ENCODE measurements at regions not wholly inside any gene's neighbourhood (a gene's known extent, or its start where the extent isn't known, plus 50 kb on each side); places are given as distances from the start of the nearest gene placed in this dataset.
"Not testable (repeated sequence)": the region's sequence is repeated elsewhere in the genome, so short reads cannot be mapped to it uniquely, and the experiment has no call there.

- Mint-ChIP-seq H3K4me3 (no peak overlapping the region), H3K27me3 (no peaks in the 10 kb centered on the region), H3K9me3 (no peaks in the 10 kb centered on the region), H3K4me1 (no peaks in the 10 kb centered on the region), H3K36me3 (ENCODE audit: low read depth) (no peaks in the 10 kb centered on the region), H3K27ac (no peak overlapping the region)
- DNase-seq = no peak
- POLR2A ChIA-PET = no interaction called here
- CTCF ChIA-PET = no interaction called here
These were observed 652.1 kb downstream of the CBLN4 start for GRCh38 chr20:55353206-55353605.

DNA sequence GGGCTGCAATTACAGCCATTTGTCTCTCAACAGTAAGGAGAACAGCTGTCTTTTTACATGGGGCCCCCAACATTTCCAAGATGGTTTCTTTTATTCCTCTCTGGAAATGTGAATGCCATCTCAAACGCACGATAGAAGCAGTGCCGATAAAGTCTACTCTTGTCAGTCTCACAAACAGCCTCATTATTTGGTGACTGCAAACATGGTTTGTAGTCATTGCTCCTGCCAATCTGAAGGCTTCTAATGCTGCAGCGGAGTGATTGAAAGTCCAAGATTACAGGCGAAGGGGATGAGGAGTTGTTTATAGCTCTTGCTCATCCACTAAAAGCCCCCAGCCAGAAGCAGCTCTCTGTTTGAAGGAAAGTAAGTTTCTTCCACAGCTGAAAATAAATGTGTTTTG is 657.1 kb downstream of the CBLN4 start:
- POLR2A ChIA-PET = no interaction called here
- Mint-ChIP-seq H3K36me3 (ENCODE audit: low read depth) (no peaks in the 10 kb centered on the region), H3K4me1 (no peaks in the 10 kb centered on the region), H3K27ac (no peak overlapping the region), H3K27me3 (no peaks in the 10 kb centered on the region), H3K4me3 (no peak overlapping the region), H3K9me3 (peaks cover 4% of the 10 kb centered on the region)
- CTCF ChIA-PET = no interaction called here
- no peak for DNase-seq

DNA sequence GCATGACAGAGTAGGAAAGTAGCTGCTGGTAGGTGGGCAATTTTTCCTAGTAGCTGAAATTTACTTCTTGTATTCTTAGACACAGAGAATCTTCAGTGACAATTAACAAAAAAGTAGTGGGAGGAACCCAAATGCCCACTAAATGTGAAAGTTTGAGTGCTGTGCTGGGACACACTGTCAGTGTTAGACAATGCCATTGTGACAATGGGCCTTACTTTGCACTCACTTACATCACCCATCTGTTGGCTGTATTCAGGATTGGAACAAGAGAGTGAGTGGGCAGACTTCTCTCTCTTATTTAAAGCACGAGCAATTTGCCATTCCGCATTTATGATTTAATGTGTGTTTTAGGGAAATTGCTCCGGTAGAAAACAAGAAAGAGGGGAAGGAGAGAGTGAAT is 662.5 kb downstream of the CBLN4 start:
- Mint-ChIP-seq H3K9me3 (peaks cover 4% of the 10 kb centered on the region), H3K36me3 (ENCODE audit: low read depth) (no peaks in the 10 kb centered on the region), H3K4me3 (no peak overlapping the region), H3K27me3 (no peaks in the 10 kb centered on the region), H3K4me1 (no peaks in the 10 kb centered on the region), H3K27ac (no peak overlapping the region)
- ChIA-PET CTCF (no interaction called here), POLR2A (no interaction called here)
- no peak for DNase-seq

DNA sequence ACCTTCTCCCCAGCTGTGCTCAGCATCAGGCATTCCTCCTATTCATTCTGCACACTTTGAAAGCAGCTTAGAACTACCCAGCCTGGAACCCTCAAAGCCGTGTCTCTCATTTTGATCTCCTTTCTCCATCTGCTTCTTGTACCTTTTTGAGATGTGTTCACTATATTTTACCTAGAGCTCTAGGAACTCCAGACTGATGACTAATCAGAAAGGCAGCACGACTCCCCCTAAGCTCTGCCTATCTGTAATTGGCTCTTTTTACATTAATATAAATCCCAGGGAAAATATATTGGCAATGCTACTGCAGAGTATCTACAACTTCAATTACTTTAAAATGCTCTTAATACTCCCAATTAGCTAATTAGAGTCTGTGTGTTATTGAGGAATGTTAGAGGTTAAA is 671.5 kb downstream of the CBLN4 start:
- no peak for DNase-seq
- Mint-ChIP-seq H3K4me3 (no peak overlapping the region), H3K36me3 (ENCODE audit: low read depth) (no peaks in the 10 kb centered on the region), H3K27me3 (no peaks in the 10 kb centered on the region), H3K9me3 (peaks cover 14% of the 10 kb centered on the region), H3K4me1 (no peaks in the 10 kb centered on the region), H3K27ac (no peak overlapping the region)
- CTCF ChIA-PET = interaction anchor here (0.6 kb wide), 1 partner anchor 54 kb away, joined by 4 read pairs; no protein-coding TSS in a partner anchor
- POLR2A ChIA-PET = no interaction called here

DNA sequence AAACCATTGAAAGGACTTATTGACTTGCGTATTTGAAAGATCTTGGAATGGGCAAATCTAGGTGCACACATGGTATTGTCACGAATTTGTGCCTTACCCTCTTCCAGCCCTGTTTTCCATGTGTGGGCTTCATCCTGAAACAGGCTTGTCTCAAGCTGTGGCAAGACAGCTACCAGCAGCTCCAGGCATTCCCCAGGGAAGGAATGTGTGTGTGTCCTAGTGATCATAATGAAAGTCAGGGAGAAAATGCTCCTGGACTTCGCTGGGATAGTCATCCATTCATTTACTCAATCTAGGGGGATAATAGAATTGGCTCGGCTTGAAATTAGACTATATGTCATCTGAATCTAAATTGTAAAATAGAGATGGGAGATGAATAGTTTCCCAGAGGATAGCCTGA is 676.2 kb downstream of the CBLN4 start:
- POLR2A ChIA-PET = no interaction called here
- H3K36me3 Mint-ChIP-seq (ENCODE audit: low read depth) = no peaks in the 10 kb centered on the region
- H3K4me1 Mint-ChIP-seq = no peaks in the 10 kb centered on the region
- peaks cover 22% of the 10 kb centered on the region for H3K9me3 Mint-ChIP-seq
- H3K4me3 Mint-ChIP-seq = no peak overlapping the region
- H3K27ac Mint-ChIP-seq = no peak overlapping the region
- DNase-seq = no peak
- CTCF ChIA-PET = no interaction called here
- no peaks in the 10 kb centered on the region for H3K27me3 Mint-ChIP-seq

- ChIA-PET CTCF (no interaction called here), POLR2A (no interaction called here)
- no peaks in the 10 kb centered on the region for H3K4me1 Mint-ChIP-seq
- H3K36me3 Mint-ChIP-seq (ENCODE audit: low read depth) = no peaks in the 10 kb centered on the region
- H3K27ac Mint-ChIP-seq = no peak overlapping the region
- DNase-seq = no peak
- H3K4me3 Mint-ChIP-seq = no peak overlapping the region
- peaks cover 7% of the 10 kb centered on the region for H3K9me3 Mint-ChIP-seq
- no peaks in the 10 kb centered on the region for H3K27me3 Mint-ChIP-seq
These were observed 682.6 kb downstream of the CBLN4 start for GRCh38 chr20:55322745-55323144.

- H3K36me3 Mint-ChIP-seq (ENCODE audit: low read depth) = no peaks in the 10 kb centered on the region
- H3K4me1 Mint-ChIP-seq = no peaks in the 10 kb centered on the region
- no peak overlapping the region for H3K27ac Mint-ChIP-seq
- CTCF ChIA-PET = no interaction called here
- peaks cover 14% of the 10 kb centered on the region for H3K9me3 Mint-ChIP-seq
- H3K27me3 Mint-ChIP-seq = no peaks in the 10 kb centered on the region
- DNase-seq = no peak
- POLR2A ChIA-PET = no interaction called here
- H3K4me3 Mint-ChIP-seq = no peak overlapping the region
These were observed 688.6 kb downstream of the CBLN4 start for GRCh38 chr20:55316753-55317152.

GRCh38 chr20:55310844-55311243 is 694.5 kb downstream of the CBLN4 start:
- POLR2A ChIA-PET = not testable (repeated sequence)

GRCh38 chr20:55291261-55291660 is 714.1 kb downstream of the CBLN4 start:
- no peak overlapping the region for H3K27ac Mint-ChIP-seq
- H3K36me3 Mint-ChIP-seq (ENCODE audit: low read depth) = no peaks in the 10 kb centered on the region
- no peaks in the 10 kb centered on the region for H3K27me3 Mint-ChIP-seq
- no peak for DNase-seq
- no peaks in the 10 kb centered on the region for H3K4me1 Mint-ChIP-seq
- ChIA-PET POLR2A (no interaction called here), CTCF (no interaction called here)
- H3K4me3 Mint-ChIP-seq = no peak overlapping the region
- peaks cover 6% of the 10 kb centered on the region for H3K9me3 Mint-ChIP-seq

More at GRCh38 chr20:55310844-55311243, 694.5 kb downstream of the CBLN4 start:
- CTCF ChIA-PET; H3K27me3 Mint-ChIP-seq; H3K27ac Mint-ChIP-seq; H3K4me1 Mint-ChIP-seq; H3K4me3 Mint-ChIP-seq; DNase-seq; H3K36me3 Mint-ChIP-seq (ENCODE audit: low read depth): not testable (repeated sequence)
- peaks cover 28% of the 10 kb centered on the region for H3K9me3 Mint-ChIP-seq

DNA sequence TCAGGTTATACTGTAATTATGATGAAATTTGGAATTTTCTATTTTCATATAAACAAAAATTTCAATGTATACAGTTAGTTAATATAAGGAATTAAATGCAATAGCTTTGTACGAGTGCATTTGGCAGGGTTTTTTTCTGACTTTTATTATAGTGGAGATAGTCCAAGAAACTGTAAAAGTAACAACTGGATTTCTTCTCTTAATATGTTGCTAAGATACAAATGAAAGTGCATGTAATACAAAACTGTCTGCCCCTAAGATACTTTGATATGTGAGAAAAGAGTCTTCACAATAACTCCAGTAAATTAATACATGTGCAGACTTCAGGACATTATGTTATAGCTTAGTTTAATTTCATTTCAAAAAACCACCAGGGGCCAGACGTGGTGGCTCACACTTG is 721.4 kb downstream of the CBLN4 start:
- POLR2A ChIA-PET = no interaction called here
- no peak overlapping the region for H3K4me3 Mint-ChIP-seq
- CTCF ChIA-PET = no interaction called here
- H3K9me3 Mint-ChIP-seq = peaks cover 9% of the 10 kb centered on the region
- H3K36me3 Mint-ChIP-seq (ENCODE audit: low read depth) = no peaks in the 10 kb centered on the region
- H3K4me1 Mint-ChIP-seq = no peaks in the 10 kb centered on the region
- no peak overlapping the region for H3K27ac Mint-ChIP-seq
- DNase-seq = no peak
- H3K27me3 Mint-ChIP-seq = no peaks in the 10 kb centered on the region

DNA sequence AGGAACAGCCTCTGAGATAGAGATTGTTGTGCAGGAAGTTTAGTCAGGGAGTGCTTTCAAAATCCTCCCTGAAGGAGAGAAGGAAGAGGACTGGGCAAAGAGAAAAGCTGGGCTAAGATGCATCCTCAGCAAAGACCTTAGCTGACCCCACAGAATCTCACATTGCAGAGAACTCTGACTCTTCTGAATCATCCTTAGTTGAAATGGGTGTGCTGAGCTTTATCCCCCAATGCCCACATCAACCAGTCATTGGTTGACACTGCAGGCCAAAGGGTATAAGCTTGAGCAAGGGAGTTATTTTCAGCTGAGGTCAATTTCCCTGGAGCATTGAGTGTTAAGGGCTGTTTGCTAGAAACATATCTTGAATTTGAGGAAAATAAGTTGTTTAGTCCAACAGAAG is 732.2 kb downstream of the CBLN4 start:
- Mint-ChIP-seq H3K4me1 (no peaks in the 10 kb centered on the region), H3K9me3 (no peaks in the 10 kb centered on the region), H3K36me3 (ENCODE audit: low read depth) (no peaks in the 10 kb centered on the region), H3K27me3 (no peaks in the 10 kb centered on the region), H3K4me3 (no peak overlapping the region), H3K27ac (no peak overlapping the region)
- CTCF ChIA-PET = no interaction called here
- POLR2A ChIA-PET = no interaction called here
- DNase-seq = no peak

DNA sequence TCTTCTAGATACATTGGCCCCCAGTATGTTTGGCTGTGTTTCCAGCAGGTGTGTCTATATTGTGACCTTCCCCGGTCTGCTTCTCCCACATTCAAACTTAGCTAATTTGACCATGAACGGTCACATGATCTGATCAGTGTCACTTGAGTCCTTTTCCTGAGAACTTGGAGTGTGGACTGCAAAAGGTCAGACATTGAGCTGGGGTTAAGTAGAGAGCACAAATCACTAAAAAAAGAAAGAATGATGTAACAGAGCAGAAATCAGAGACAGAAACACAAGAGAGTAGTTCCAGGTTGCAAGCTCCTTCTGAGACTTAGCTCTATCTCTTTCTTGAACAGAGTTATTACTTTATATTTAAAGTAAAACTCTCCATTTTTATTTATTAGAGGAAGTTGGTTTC is 733.9 kb downstream of the CBLN4 start:
- H3K27ac Mint-ChIP-seq = no peak overlapping the region
- no peaks in the 10 kb centered on the region for H3K27me3 Mint-ChIP-seq
- no peak for DNase-seq
- no peak overlapping the region for H3K4me3 Mint-ChIP-seq
- no peaks in the 10 kb centered on the region for H3K4me1 Mint-ChIP-seq
- no peaks in the 10 kb centered on the region for H3K36me3 Mint-ChIP-seq (ENCODE audit: low read depth)
- ChIA-PET POLR2A (no interaction called here), CTCF (no interaction called here)
- no peaks in the 10 kb centered on the region for H3K9me3 Mint-ChIP-seq

DNA sequence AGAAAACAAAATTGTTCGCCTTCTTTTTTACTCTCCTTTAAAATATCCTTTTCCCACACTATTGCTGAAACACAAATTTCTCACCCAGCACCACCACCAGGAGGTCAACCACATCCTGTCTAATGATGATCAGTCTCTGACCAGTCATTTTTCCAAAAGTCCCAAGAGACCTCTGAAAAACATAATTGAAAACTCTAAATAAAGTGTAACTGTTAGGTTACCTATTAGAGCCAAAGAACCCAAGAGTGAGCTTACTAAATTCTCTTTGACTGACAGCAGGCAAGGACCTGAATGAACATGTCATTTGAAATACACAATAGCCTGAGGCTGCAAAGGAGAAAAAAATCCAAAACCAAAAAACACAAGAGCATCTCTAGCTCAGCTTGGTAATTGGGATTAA is 735.4 kb downstream of the CBLN4 start:
- H3K4me1 Mint-ChIP-seq = no peaks in the 10 kb centered on the region
- POLR2A ChIA-PET = no interaction called here
- CTCF ChIA-PET = no interaction called here
- no peaks in the 10 kb centered on the region for H3K27me3 Mint-ChIP-seq
- no peaks in the 10 kb centered on the region for H3K9me3 Mint-ChIP-seq
- no peak overlapping the region for H3K27ac Mint-ChIP-seq
- no peak overlapping the region for H3K4me3 Mint-ChIP-seq
- DNase-seq = no peak
- no peaks in the 10 kb centered on the region for H3K36me3 Mint-ChIP-seq (ENCODE audit: low read depth)

DNA sequence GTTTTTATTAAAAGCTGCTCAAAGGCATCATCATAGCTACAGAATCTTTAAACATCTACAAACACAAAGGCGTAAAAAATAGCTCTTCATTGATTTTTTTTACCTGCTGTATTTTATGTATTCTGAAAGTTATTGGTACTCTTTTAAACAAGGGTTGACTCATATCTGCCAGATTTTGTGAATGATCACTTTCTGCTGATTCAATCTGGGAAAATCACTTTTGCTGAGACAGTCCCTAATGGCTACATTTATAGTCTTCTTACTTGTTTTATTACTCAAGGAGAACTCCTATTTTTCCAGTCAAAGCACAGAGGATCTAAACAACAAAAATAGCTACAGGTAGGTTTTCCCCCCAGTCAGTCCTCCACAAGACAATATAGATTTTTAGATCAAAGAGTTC is 739.0 kb downstream of the CBLN4 start:
- H3K9me3 Mint-ChIP-seq = no peaks in the 10 kb centered on the region
- H3K4me1 Mint-ChIP-seq = no peaks in the 10 kb centered on the region
- ChIA-PET POLR2A (no interaction called here), CTCF (no interaction called here)
- H3K36me3 Mint-ChIP-seq (ENCODE audit: low read depth) = no peaks in the 10 kb centered on the region
- no peak for DNase-seq
- H3K27ac Mint-ChIP-seq = no peak overlapping the region
- no peaks in the 10 kb centered on the region for H3K27me3 Mint-ChIP-seq
- H3K4me3 Mint-ChIP-seq = no peak overlapping the region

DNA sequence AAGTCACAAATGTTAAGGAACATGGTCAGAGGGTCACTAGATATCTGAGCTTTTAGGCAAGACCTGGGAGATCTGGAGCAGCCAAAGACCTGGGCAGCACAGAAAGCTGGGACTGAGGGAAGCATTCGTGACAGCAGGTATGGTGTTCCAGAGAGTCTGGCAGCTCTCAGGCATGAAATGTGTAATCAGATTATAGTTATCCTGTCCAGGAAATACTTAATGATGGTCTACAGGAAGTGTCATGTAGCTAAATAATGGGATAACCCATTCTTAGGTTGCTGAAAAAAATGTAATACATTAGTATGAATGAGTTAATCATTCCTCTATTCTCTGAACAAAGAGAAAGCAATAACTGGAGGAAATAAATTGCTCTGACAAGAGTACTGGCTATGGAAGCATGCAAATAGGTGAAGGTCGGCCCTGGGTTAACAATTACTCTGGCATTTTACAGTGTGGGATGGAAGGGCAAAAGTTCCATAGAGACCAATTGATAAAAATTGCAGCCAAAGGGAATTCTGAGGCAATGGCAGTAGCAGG is 740.5 kb downstream of the CBLN4 start:
- Mint-ChIP-seq H3K27ac (no peak overlapping the region), H3K4me3 (no peak overlapping the region), H3K9me3 (no peaks in the 10 kb centered on the region), H3K27me3 (no peaks in the 10 kb centered on the region), H3K36me3 (ENCODE audit: low read depth) (no peaks in the 10 kb centered on the region), H3K4me1 (no peaks in the 10 kb centered on the region)
- CTCF ChIA-PET = interaction anchor here (0.6 kb wide), 1 partner anchor 21 kb away, joined by 3 read pairs; no protein-coding TSS in a partner anchor
- no peak for DNase-seq
- POLR2A ChIA-PET = no interaction called here

Measured in activated CD4-positive, alpha-beta T cell treated with anti-CD3 and anti-CD28 coated beads, Interleukin-2, amount 10 ng/mL, durations not matched to agents 7 days and 5 days (primary cell).